Psoas muscle (tissue), 7 donors: ENCODE measurements at regions not wholly inside any gene's neighbourhood (a gene's known extent, or its start where the extent isn't known, plus 50 kb on each side); places are given as distances from the start of the nearest gene placed in this dataset.

ENCODE experiments used
- ATAC-seq, 4 donors: fragments of 200-7000 bp; cut with Tn5 transposase; one replicate each; pipeline ENCODE4 v1.9.1; 2020; ENCODE audit warnings: moderate library complexity in 3 of 4, mild to moderate bottlenecking in 2 of 4
- DNase-seq, 2 donors: peaks; one replicate each; pipeline ENCODE4 v3.0.0-alpha.2; 2020
- H3K27ac ChIP-seq: fragments of 200-600 bp; one replicate; pipeline ENCODE4 v1.8.0; 2022
- H3K27me3 ChIP-seq, 3 donors: fragments of 200-600 bp in 1 of 3; one replicate each; pipeline versions ENCODE4 v1.6.1 to v1.8.0; 2013 to 2022; ENCODE audit warnings: low read length in 2 of 3, mild to moderate bottlenecking in 2 of 3, moderate library complexity in 1 of 3; ENCODE audit not compliant: insufficient read depth in 3 of 3
- H3K36me3 ChIP-seq, 2 donors: fragments of 200-600 bp in 1 of 2; one replicate each; pipeline versions ENCODE4 v1.6.1 to v1.8.0; 2013 to 2022; ENCODE audit warnings: low read depth in 1 of 2, mild to moderate bottlenecking in 1 of 2, moderate library complexity in 1 of 2; ENCODE audit not compliant: insufficient read depth in 1 of 2
- H3K4me1 ChIP-seq: fragments of 200-600 bp; one replicate; pipeline ENCODE4 v1.8.0; 2022
- H3K4me3 ChIP-seq: fragments of 200-600 bp; one replicate; pipeline ENCODE4 v1.8.0; 2022; ENCODE audit warnings: mild to moderate bottlenecking
- H3K9me3 ChIP-seq: fragments of 200-600 bp; one replicate; pipeline ENCODE4 v1.8.0; 2022
- WGBS, 3 donors: extraction: QIAGEN DNeasy Blood & Tissue Kit; methylation state at CpG; one replicate each; pipeline versions ENCODE4 v1.1.6 to v1.1.7; 2013; 5-methylcytosine and 5-hydroxymethylcytosine counted together
- intact Hi-C, 2 donors: fragments of 100-400 bp; cut with DNase I; formaldehyde crosslinking; loops; one replicate each; pipeline versions ENCODE4 v1.11.0 to v1.14.2; 2022
- TF ChIP-seq, protein P1 (sequence below): fragments of 200-600 bp; IDR thresholded peaks from one replicate; pipeline ENCODE4 v1.8.0; 2022; ENCODE audit warnings: antibody characterized with exemption
- donor health status: healthy with polysubstance abuse.
- donor health status: DM: no; HTN: no; CAD: no; lungs with moderate emphysema.
- donor health status: Bipolar disorder and iron deficiency.
- donor health status: healthy.
- donor health status: DM: yes; HTN: yes; CAD: no.
- donor health status: DM: no; HTN: no; CAD: no.
- donor health status: DM: yes; HTN: yes; CAD: no.

DNA sequence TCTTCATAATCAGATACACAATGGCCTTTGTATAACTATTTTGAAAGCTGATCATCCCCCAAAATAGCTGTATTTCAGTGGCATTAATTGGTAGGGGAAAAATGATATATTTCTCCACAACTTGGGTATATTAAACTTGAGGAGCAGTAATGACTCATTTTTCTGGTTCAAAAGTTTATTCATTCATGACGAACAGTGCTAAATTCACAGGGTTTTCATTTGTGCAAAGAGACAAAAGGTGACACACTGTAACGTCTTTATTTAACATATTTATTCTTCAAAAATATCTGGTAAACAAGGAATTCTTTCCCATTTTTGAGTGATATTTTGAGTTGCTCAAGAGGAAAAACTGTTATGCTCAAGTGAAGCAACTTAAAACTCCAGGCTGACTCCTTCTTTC is 415.5 kb upstream of the SOX5 start:
- Histone ChIP-seq H3K4me3 (no peak overlapping the region), H3K27me3 (no peaks in the 10 kb centered on the region), H3K27ac (no peak overlapping the region), H3K4me1 (no peaks in the 10 kb centered on the region), H3K36me3 (no peaks in the 10 kb centered on the region), H3K9me3 (no peaks in the 10 kb centered on the region)
- DNase-seq (no peak), ATAC-seq (no peak)
- TF ChIP-seq, protein P1, sequence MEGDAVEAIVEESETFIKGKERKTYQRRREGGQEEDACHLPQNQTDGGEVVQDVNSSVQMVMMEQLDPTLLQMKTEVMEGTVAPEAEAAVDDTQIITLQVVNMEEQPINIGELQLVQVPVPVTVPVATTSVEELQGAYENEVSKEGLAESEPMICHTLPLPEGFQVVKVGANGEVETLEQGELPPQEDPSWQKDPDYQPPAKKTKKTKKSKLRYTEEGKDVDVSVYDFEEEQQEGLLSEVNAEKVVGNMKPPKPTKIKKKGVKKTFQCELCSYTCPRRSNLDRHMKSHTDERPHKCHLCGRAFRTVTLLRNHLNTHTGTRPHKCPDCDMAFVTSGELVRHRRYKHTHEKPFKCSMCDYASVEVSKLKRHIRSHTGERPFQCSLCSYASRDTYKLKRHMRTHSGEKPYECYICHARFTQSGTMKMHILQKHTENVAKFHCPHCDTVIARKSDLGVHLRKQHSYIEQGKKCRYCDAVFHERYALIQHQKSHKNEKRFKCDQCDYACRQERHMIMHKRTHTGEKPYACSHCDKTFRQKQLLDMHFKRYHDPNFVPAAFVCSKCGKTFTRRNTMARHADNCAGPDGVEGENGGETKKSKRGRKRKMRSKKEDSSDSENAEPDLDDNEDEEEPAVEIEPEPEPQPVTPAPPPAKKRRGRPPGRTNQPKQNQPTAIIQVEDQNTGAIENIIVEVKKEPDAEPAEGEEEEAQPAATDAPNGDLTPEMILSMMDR = no peak
- WGBS, 3 donors = 49 to 69% (median 68%) methylated on average over 2 of the region's 2 CpGs
- intact Hi-C loops = no loop called here

DNA sequence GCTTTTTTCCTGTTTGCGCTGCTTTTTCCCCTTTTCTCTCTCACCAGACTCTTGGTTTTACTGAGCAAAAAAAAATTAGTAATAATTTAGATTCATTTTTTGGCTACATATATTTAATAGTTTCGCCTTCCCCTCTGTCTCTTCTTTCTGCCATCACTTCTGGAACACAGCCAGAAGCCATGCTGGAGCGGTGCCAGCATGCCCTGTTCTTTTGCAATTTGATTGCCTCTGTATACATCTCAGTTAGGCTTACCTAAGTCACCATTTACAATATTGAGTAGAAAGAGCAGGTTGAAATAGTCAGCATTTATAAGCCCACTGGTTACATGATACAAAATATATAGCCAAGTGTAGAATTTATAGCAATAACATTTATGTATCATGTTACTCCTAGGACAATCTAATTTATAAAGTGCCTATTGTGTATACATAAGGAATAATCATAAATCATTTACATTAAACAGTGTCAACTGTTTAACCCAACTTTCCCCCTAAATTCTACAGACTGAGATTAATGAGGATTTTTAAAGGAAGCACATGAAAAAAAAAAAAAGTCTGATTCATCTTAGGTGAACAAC is 413.8 kb upstream of the SOX5 start:
- whole genome bisulfite sequencing, 3 donors = 60 to 71% (median 62%) methylated on average over 3 of the region's 3 CpGs
- ATAC-seq (no peak), DNase-seq (no peak)
- Histone ChIP-seq H3K9me3 (no peaks in the 10 kb centered on the region), H3K27ac (no peak overlapping the region), H3K36me3 (no peaks in the 10 kb centered on the region), H3K27me3 (no peaks in the 10 kb centered on the region), H3K4me1 (no peaks in the 10 kb centered on the region), H3K4me3 (no peak overlapping the region)
- intact Hi-C loops = no loop called here
- TF ChIP-seq, protein P1 = no peak

DNA sequence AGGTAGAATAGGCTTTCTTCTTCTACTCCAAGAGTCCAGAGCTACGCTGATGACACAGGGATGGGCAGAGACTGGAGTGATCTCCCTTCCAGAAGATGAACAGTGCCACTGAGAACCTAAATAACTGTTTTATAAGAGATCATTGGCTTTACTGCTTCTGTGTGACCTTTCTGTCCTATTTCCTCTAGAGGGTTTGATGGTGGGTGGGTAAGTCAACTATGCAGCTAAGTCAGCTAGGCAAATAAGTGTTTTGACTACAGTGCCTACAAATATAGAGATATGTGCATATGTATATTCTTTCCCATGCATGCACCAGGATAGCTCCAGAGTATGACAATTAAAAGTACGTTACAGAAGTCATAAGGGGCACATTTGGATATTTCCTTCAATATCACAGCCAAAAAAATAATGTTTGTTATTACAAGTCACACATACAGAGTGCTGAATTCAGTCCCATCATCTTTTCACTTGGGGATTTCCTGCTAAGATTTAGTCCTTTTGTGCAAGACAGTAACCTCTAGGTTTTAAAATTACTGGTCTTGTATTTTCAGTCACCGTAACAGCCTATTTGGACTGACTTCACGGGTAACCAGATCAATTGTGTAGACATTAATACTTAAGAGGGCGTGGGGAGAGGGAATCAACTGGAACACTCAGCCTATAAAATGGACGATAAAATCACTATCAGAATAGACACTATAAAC is 412.6 kb upstream of the SOX5 start:
- 69 to 84% (median 77%) methylated on average over 6 of the region's 6 CpGs for WGBS, 3 donors
- no peak for DNase-seq
- intact Hi-C loops = no loop called here
- H3K9me3 ChIP-seq = no peaks in the 10 kb centered on the region
- no peaks in the 10 kb centered on the region for H3K4me1 ChIP-seq
- no peak overlapping the region for H3K4me3 ChIP-seq
- no peaks in the 10 kb centered on the region for H3K36me3 ChIP-seq
- no peak overlapping the region for H3K27ac ChIP-seq
- TF ChIP-seq, protein P1 = no peak
- H3K27me3 ChIP-seq = no peaks in the 10 kb centered on the region
- ATAC-seq = no peak

DNA sequence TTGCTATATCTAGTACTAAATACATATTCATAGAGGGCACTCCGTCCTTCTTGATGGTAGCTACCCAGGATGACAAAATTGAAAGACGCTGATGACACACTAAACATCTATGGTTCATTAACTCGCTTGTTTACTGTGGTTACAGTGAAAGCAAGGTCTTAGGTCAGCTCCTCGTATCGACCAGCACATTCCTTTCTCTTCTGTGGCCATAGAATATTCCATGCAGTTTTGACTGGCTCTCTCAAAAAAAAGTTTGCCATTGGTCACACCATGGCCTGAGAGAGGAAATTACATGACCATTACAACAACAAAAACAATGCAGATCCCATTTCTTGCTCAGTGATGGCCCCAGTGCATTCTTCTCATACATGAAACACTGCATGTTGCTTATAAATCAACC is 411.4 kb upstream of the SOX5 start:
- 58 to 64% (median 61%) methylated on average over 5 of the region's 5 CpGs for WGBS, 3 donors
- no peaks in the 10 kb centered on the region for H3K36me3 ChIP-seq

More for the DNA sequence above, 411.4 kb upstream of the SOX5 start:
- Histone ChIP-seq H3K4me3 (no peak overlapping the region), H3K4me1 (no peaks in the 10 kb centered on the region), H3K27ac (no peak overlapping the region), H3K9me3 (no peaks in the 10 kb centered on the region), H3K27me3 (no peaks in the 10 kb centered on the region)
- DNase-seq (no peak), ATAC-seq (no peak)
- TF ChIP-seq, protein P1 = no peak
- intact Hi-C loops = no loop called here
